ENCODE measurements at regions not wholly inside any gene's neighbourhood (a gene's known extent, or its start where the extent isn't known, plus 50 kb on each side); places are given as distances from the start of the nearest gene placed in this dataset.

DNA sequence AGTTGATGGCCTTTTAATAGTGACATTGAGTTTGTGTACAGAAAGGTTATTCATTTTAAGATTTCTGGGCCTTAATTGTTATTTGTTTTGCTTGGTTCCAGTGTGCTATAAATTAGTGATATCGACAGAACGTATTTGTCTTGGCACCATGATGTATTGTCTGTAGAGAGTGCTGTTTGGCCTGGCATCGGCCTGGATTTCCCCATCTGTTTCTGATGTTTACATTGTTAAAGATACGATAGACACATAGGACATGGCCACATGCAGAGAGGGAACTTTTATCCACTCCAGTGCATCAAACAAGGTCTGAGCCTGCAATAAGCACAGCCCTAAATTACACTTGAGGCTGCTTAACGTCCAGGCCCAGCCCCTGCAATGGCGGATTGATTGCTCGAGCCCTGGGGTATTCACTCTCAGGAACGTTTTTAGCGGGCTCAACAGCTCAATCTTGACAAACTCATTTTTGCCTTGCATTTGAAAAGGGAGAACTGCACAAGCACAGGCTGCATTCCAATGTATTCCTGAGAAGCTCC, 144.7 kb downstream of the SLC4A3 start:
- peak; percentile 13 for FAIRE-seq

GRCh38 chr2:219772697-219773096, 145.3 kb downstream of the SLC4A3 start:
- no peak for FAIRE-seq

DNA sequence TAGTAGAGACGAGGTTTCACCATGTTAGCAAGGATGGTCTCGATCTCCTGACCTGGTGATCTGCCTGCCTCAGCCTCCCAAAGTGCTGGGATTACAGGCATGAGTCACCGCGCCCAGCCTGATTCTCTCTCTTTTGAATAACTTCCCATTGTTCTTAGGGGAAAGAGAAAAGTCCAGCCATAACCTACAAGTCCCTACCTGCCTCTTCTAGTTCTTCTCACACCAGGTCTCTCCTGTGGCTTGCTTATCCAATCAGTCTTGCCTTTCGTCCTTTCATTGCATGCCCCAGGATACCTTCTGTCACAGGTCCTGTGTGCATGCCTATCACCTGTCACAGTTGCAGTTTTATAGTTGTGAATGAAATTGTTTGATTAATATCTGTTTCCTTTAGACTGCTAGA, 148.1 kb downstream of the SLC4A3 start:
- FAIRE-seq = no peak

GRCh38 chr2:219777388-219777787, 150.0 kb downstream of the SLC4A3 start:
- FAIRE-seq = no peak

DNA sequence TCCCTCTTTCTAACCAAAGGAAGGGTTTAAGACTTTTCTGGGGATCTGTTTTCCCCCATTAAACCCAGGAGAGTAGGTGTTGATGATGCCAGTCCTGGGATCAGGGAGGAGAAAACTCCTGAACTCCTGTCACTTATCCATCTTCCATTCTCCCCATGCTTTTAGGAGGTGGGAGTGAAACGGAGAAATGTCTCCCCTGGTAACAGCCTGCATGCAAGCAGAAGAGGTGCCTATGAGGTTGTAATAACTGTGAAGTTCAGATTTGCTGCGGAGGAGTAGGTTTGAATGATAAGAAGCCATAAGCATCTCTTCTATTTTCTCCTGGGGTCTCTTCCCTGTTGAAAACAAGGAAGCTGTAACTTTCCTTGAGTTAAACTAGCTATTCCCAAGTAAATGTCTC, 150.8 kb downstream of the SLC4A3 start:
- FAIRE-seq = no peak

DNA sequence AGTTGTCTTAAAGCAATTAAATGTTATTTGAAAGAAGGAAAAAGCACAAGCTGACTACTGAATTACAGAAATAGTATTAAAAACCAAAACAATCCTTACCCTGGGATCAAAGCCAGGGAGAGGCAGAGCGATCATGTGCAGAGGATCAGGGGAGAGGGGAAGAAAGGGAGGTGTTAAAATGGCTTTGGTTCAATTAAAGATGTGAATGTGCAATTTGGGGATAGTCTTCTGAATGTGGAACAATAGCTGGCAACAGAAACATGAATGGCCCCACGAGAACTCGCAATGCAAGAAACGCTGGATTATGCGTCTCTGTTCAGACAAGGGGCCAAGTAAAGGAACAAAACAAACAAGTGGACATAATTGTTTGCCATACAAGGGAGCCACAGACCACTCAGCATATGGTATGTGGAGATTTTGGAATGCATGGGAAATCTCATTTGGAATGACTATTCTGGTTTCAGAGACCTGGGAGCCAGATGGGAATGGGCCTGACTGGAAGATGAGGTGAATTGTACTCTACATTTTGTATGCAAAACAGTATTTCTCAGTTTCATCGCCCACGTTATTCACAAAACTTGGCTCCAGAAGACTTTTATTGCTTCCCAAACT, 155.4 kb downstream of the SLC4A3 start:
- FAIRE-seq = no peak

GRCh38 chr2:219783359-219783975, 156.0 kb downstream of the SLC4A3 start:
- no peak for FAIRE-seq

DNA sequence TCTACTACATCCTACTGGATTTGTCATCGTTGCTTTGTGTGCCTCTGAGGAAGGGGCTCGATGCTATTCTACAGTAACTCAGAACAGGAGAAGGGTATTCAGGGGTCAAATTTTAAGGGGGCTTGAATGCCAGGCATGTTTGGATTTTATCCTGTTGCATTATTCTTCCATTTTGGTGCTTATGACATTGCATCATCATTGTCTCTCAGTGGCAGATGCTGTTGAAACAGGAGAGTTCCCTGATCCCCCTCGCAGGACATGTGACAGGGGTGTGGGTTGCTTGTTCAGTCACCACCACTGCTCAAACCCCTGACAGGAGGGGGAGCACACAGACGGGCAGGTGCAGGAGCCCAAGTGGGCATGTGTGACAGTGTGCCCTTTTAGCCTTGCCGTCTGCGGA, 156.7 kb downstream of the SLC4A3 start:
- FAIRE-seq = no peak

GRCh38 chr2:219789476-219789875, 162.0 kb downstream of the SLC4A3 start:
- no peak for FAIRE-seq

- no peak for FAIRE-seq
These were observed 165.0 kb downstream of the SLC4A3 start for GRCh38 chr2:219792446-219792845.

DNA sequence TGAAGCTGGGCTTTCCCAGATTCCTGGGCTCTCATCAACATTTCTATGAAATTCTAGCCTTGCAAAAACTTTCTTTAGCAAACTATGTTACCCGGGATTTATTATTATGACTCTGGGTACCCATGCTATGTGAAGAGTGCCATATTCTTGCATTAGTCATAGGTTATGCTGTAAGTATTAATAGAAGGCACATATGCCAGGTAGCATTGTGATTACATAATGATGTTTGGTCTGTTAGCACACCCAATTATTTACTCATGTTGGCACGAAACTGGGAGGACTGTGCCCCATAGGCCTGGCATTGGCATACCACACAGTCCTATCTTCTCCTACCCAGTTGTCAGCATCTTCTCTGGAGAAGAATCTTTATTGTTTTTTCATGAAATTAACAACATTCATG, 171.0 kb downstream of the SLC4A3 start:
- no peak for FAIRE-seq

- no peak for FAIRE-seq
These were observed 175.9 kb downstream of the SLC4A3 start for GRCh38 chr2:219803294-219803693.

GRCh38 chr2:219810895-219811294, 183.5 kb downstream of the SLC4A3 start:
- FAIRE-seq = no peak

- no peak for FAIRE-seq
These were observed 185.2 kb downstream of the SLC4A3 start for GRCh38 chr2:219812672-219813071.

DNA sequence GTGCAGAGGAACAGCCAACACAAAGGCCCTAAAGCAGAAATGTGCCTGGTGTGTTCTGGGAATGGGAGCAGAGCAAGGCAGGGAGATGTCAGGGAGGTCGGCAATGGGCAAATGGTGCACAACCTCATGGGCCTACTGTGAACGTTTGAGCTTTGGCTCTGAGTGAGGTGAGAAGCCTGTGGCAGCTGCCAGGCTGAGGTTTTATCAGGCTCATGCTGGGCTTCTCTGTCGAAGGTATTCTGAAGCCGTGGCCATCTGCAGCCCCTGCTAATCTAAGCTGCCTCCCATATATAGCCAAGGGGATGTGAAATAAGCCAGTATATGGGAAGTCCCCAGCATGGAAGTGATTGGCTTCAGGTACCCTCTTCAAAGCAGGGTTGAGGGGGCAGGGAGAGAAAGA, 193.3 kb downstream of the SLC4A3 start:
- no peak for FAIRE-seq

GRCh38 chr2:219823574-219823973, 196.1 kb downstream of the SLC4A3 start:
- FAIRE-seq = no peak

DNA sequence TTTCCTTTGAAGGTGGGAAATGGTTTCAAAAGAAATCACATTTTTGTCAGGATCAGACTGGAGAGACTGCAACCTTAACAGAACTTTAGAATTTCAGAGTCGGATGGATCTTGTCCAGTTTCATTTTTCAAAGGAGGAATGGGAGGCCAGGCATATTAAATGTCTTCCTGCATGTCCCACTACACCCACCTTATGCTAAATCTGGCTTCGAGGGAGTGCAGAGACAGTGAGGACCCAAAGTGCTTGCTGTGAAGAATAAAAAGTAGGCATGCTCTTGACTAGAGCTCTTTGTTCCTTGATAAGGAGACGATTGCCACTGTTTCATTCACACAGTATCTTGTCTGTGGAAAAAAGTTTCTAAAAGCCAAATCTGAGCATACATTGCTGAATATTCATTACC, 197.6 kb downstream of the SLC4A3 start:
- no peak for FAIRE-seq

DNA sequence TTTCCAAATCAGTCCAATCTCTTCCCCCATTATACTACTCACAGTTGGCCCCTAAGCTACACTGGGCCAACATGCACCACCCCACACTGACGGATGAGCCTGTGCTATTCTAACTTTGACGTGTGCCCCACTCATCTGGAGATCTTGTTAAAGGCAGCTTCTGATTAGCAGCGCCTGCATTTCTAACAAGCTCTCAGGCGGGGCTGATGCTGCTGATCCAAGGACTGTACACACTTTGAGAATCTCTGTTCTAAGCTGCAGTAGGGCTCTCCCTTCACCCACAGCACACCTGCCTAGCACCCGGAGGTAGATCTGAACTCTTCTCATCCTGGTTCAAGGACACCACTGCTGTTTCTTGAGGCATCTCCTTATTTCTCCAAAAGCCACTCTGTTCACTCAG, 200.7 kb downstream of the SLC4A3 start:
- no peak for FAIRE-seq

GRCh38 chr2:219829667-219830352, 202.4 kb downstream of the SLC4A3 start:
- FAIRE-seq = no peak

DNA sequence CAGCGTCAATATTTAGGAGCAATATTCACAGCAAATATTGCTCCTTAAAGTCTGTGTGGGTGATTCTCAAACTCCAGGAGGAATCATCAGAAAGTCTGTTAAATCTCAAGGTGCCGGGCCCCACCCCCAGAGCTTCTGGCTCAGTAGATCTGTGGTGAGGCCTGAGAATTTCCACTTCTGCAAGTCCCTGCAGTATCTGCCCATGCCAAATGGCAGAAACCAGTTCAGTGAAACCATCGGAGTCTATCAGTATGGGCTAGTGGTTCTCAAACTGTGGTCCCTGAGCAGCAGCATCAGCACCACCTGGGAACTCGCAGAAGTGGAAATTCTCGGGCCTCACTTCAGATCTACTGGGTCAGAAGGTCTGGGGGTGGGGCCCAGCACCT, 202.9 kb downstream of the SLC4A3 start:
- no peak for FAIRE-seq

- no peak for FAIRE-seq
These were observed 204.5 kb downstream of the SLC4A3 start for GRCh38 chr2:219831957-219832356.

DNA sequence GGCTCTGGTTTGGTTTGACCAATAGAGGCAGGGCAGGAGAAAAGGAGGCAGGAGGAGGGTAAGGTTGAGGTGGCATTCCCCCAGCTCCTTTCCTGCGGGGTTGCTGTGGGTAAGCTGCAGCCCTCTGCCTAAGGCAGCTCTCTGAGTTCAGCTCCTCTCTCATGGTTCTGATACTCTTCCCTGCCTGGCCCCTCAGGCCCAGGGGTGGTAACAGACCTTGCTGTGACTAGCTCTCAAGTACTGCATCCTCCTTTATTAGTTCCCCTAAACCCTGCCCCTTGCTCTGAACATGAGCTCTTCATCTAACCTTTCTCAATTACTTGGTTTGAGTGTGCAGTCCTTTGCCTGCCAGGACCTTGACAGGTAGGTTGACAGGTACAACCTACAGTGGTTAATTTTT, 205.5 kb downstream of the SLC4A3 start:
- no peak for FAIRE-seq

DNA sequence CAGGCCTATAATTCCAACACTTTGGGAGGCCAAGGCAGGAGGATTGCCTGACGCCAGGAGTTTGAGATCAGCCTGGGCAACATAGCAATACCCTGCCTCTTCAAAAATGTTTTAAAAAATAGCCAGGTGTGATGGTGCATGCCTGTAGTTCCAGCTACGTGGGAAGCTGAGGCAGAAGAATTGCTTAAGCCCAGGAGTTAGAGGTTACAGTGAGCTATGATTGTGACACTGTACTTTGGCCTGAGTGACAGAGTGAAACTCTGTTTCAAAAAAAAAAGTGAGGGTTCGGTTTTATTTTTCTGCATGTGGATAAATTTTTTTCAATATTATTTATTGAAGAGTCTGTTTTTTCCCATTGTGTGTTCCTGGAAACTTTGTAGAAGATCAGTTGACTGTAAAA, 208.1 kb downstream of the SLC4A3 start:
- FAIRE-seq = no peak

GRCh38 chr2:219836647-219837177, 209.3 kb downstream of the SLC4A3 start:
- FAIRE-seq = no peak

Measured in islet of Langerhans (tissue), 1 donor.